Muscle layer of duodenum (tissue), 2 donors: ENCODE measurements at regions not wholly inside any gene's neighbourhood (a gene's known extent, or its start where the extent isn't known, plus 50 kb on each side); places are given as distances from the start of the nearest gene placed in this dataset.

ENCODE experiments used
- H3K27ac ChIP-seq: one replicate; pipeline ENCODE4 v1.7.0; 2013; ENCODE audit warnings: mild to moderate bottlenecking, low read length
- H3K27me3 ChIP-seq: one replicate; pipeline ENCODE4 v1.7.0; 2013; ENCODE audit warnings: low read depth, mild to moderate bottlenecking, control low read depth, low read length
- H3K36me3 ChIP-seq, 2 donors: one replicate each; pipeline ENCODE4 v1.7.0; 2013; ENCODE audit warnings: low read length in 2 of 2, control low read depth in 1 of 2, mild to moderate bottlenecking in 1 of 2; ENCODE audit not compliant: insufficient read depth in 2 of 2, control insufficient read depth in 1 of 2
- H3K4me1 ChIP-seq, 2 donors: one replicate each; pipeline ENCODE4 v1.7.0; 2013; ENCODE audit warnings: low read length in 2 of 2, mild to moderate bottlenecking in 2 of 2, control low read depth in 1 of 2, moderate library complexity in 1 of 2; ENCODE audit not compliant: insufficient read depth in 2 of 2, control insufficient read depth in 1 of 2
- H3K4me3 ChIP-seq, 2 donors: one replicate each; pipeline ENCODE4 v1.7.0; 2013; ENCODE audit warnings: low read length in 2 of 2, low read depth in 1 of 2, mild to moderate bottlenecking in 1 of 2
- H3K9me3 ChIP-seq, 2 donors: one replicate each; pipeline ENCODE4 v1.7.0; 2013; ENCODE audit warnings: low read length in 2 of 2, control low read depth in 1 of 2, mild to moderate bottlenecking in 1 of 2; ENCODE audit not compliant: control insufficient read depth in 1 of 2
- donor health status: healthy.

GRCh38 chr5:2582106-2582505 is 169.4 kb downstream of the IRX2 start:
- Histone ChIP-seq H3K36me3 (no peaks in the 10 kb centered on the region), H3K27ac (no peak overlapping the region)

GRCh38 chr5:2581418-2581817 is 170.1 kb downstream of the IRX2 start:
- H3K9me3 ChIP-seq, result no peaks in the 10 kb centered on the region
- no peaks in the 10 kb centered on the region for H3K36me3 ChIP-seq
- no peaks in the 10 kb centered on the region for H3K4me1 ChIP-seq
- no peaks in the 10 kb centered on the region for H3K27me3 ChIP-seq
- H3K27ac ChIP-seq, result no peak overlapping the region
- no peak overlapping the region for H3K4me3 ChIP-seq

More at GRCh38 chr5:2582106-2582505, 169.4 kb downstream of the IRX2 start:
- H3K9me3 ChIP-seq, result no peaks in the 10 kb centered on the region
- H3K4me3 ChIP-seq, result no peak overlapping the region
- no peaks in the 10 kb centered on the region for H3K27me3 ChIP-seq
- H3K4me1 ChIP-seq, result no peaks in the 10 kb centered on the region

GRCh38 chr5:2579126-2579525 is 172.4 kb downstream of the IRX2 start:
- Histone ChIP-seq H3K36me3 (no peaks in the 10 kb centered on the region), H3K4me1 (no peaks in the 10 kb centered on the region), H3K4me3 (no peak overlapping the region), H3K27me3 (no peaks in the 10 kb centered on the region), H3K9me3 (no peaks in the 10 kb centered on the region), H3K27ac (no peak overlapping the region)

- no peaks in the 10 kb centered on the region for H3K9me3 ChIP-seq
- H3K36me3 ChIP-seq, result no peaks in the 10 kb centered on the region
- H3K4me1 ChIP-seq, result no peaks in the 10 kb centered on the region
- H3K27me3 ChIP-seq, result no peaks in the 10 kb centered on the region
- H3K4me3 ChIP-seq, result no peak overlapping the region
- H3K27ac ChIP-seq, result no peak overlapping the region
Measured at GRCh38 chr5:2577312-2578036, 174.0 kb downstream of the IRX2 start.

- Histone ChIP-seq H3K27me3 (no peaks in the 10 kb centered on the region), H3K4me1 (no peaks in the 10 kb centered on the region), H3K27ac (no peak overlapping the region), H3K9me3 (no peaks in the 10 kb centered on the region), H3K4me3 (no peak overlapping the region), H3K36me3 (no peaks in the 10 kb centered on the region)
Measured at GRCh38 chr5:2576823-2577222, 174.7 kb downstream of the IRX2 start.

- Histone ChIP-seq H3K36me3 (no peaks in the 10 kb centered on the region), H3K4me1 (no peaks in the 10 kb centered on the region), H3K4me3 (no peak overlapping the region), H3K9me3 (no peaks in the 10 kb centered on the region), H3K27me3 (no peaks in the 10 kb centered on the region), H3K27ac (no peak overlapping the region)
Measured at GRCh38 chr5:2575871-2576270, 175.6 kb downstream of the IRX2 start.

- H3K4me3 ChIP-seq, result no peak overlapping the region
- no peak overlapping the region for H3K27ac ChIP-seq
- H3K36me3 ChIP-seq, result no peaks in the 10 kb centered on the region
- H3K4me1 ChIP-seq, result no peaks in the 10 kb centered on the region
- H3K9me3 ChIP-seq, result no peaks in the 10 kb centered on the region
- no peaks in the 10 kb centered on the region for H3K27me3 ChIP-seq
Measured at GRCh38 chr5:2575292-2575691, 176.2 kb downstream of the IRX2 start.

GRCh38 chr5:2574155-2574554 is 177.3 kb downstream of the IRX2 start:
- Histone ChIP-seq H3K4me3 (no peak overlapping the region), H3K36me3 (no peaks in the 10 kb centered on the region), H3K27me3 (no peaks in the 10 kb centered on the region), H3K27ac (no peak overlapping the region), H3K9me3 (no peaks in the 10 kb centered on the region), H3K4me1 (no peaks in the 10 kb centered on the region)

- Histone ChIP-seq H3K4me3 (no peak overlapping the region), H3K27ac (no peak overlapping the region), H3K36me3 (no peaks in the 10 kb centered on the region), H3K27me3 (no peaks in the 10 kb centered on the region), H3K9me3 (peaks cover 0 to 5% of the 10 kb centered on the region in 2 donors), H3K4me1 (no peaks in the 10 kb centered on the region)
Measured at GRCh38 chr5:2570586-2570985, 180.9 kb downstream of the IRX2 start.

GRCh38 chr5:2569774-2570542 is 181.5 kb downstream of the IRX2 start:
- H3K9me3 ChIP-seq, result peaks cover 0 to 5% of the 10 kb centered on the region in 2 donors
- H3K4me1 ChIP-seq, result no peaks in the 10 kb centered on the region
- H3K27me3 ChIP-seq, result no peaks in the 10 kb centered on the region
- H3K4me3 ChIP-seq, result no peak overlapping the region
- no peak overlapping the region for H3K27ac ChIP-seq
- H3K36me3 ChIP-seq, result no peaks in the 10 kb centered on the region

- H3K9me3 ChIP-seq, result peaks cover 0 to 5% of the 10 kb centered on the region in 2 donors
- H3K4me3 ChIP-seq, result no peak overlapping the region
- H3K36me3 ChIP-seq, result no peaks in the 10 kb centered on the region
- no peaks in the 10 kb centered on the region for H3K4me1 ChIP-seq
- H3K27me3 ChIP-seq, result no peaks in the 10 kb centered on the region
- H3K27ac ChIP-seq, result no peak overlapping the region
Measured at GRCh38 chr5:2569176-2569575, 182.3 kb downstream of the IRX2 start.
